Activated naive CD8-positive, alpha-beta T cell (primary cell): ENCODE measurements at regions not wholly inside any gene's neighbourhood (a gene's known extent, or its start where the extent isn't known, plus 50 kb on each side); places are given as distances from the start of the nearest gene placed in this dataset.
"Not testable (repeated sequence)": the region's sequence is repeated elsewhere in the genome, so short reads cannot be mapped to it uniquely, and the experiment has no call there.

Source experiments
- H3K27ac Mint-ChIP-seq: one replicate; pipeline ENCODE4 v1.8.0; 2021; ENCODE audit warnings: mixed read lengths
- H3K27me3 Mint-ChIP-seq: one replicate; pipeline ENCODE4 v1.8.0; 2021; ENCODE audit warnings: mixed read lengths
- H3K36me3 Mint-ChIP-seq: one replicate; pipeline ENCODE4 v1.8.0; 2021; ENCODE audit warnings: mixed read lengths
- H3K4me1 Mint-ChIP-seq: one replicate; pipeline ENCODE4 v1.8.0; 2021; ENCODE audit warnings: low read depth, mixed read lengths
- H3K4me3 Mint-ChIP-seq: one replicate; pipeline ENCODE4 v1.8.0; 2021; ENCODE audit warnings: mild to moderate bottlenecking, mixed read lengths
- H3K9me3 Mint-ChIP-seq: one replicate; pipeline ENCODE4 v1.8.0; 2021; ENCODE audit warnings: low read depth, mixed read lengths

GRCh38 chr2:95654897-95655296, 63.1 kb downstream of the TRIM43 start:
- not testable (repeated sequence) for H3K27ac Mint-ChIP-seq, H3K9me3 Mint-ChIP-seq, H3K36me3 Mint-ChIP-seq, H3K27me3 Mint-ChIP-seq, H3K4me1 Mint-ChIP-seq, H3K4me3 Mint-ChIP-seq

GRCh38 chr2:95656553-95656952, 64.8 kb downstream of the TRIM43 start:
- H3K36me3 Mint-ChIP-seq, H3K9me3 Mint-ChIP-seq, H3K4me1 Mint-ChIP-seq, H3K27me3 Mint-ChIP-seq, H3K27ac Mint-ChIP-seq, H3K4me3 Mint-ChIP-seq: not testable (repeated sequence)

- H3K36me3 Mint-ChIP-seq, H3K9me3 Mint-ChIP-seq, H3K4me1 Mint-ChIP-seq, H3K27ac Mint-ChIP-seq, H3K27me3 Mint-ChIP-seq, H3K4me3 Mint-ChIP-seq: not testable (repeated sequence)
Measured at GRCh38 chr2:95657937-95658336, 66.1 kb downstream of the TRIM43 start.

GRCh38 chr2:95660766-95661562, 69.2 kb downstream of the TRIM43 start:
- H3K4me3 Mint-ChIP-seq, H3K36me3 Mint-ChIP-seq, H3K27me3 Mint-ChIP-seq, H3K27ac Mint-ChIP-seq, H3K9me3 Mint-ChIP-seq, H3K4me1 Mint-ChIP-seq: not testable (repeated sequence)

GRCh38 chr2:95663471-95664441, 72.0 kb downstream of the TRIM43 start:
- H3K4me1 Mint-ChIP-seq, H3K36me3 Mint-ChIP-seq, H3K9me3 Mint-ChIP-seq, H3K4me3 Mint-ChIP-seq, H3K27ac Mint-ChIP-seq, H3K27me3 Mint-ChIP-seq: not testable (repeated sequence)

GRCh38 chr2:95666636-95667035, 74.8 kb downstream of the TRIM43 start:
- H3K27ac Mint-ChIP-seq, H3K4me3 Mint-ChIP-seq, H3K36me3 Mint-ChIP-seq, H3K9me3 Mint-ChIP-seq, H3K27me3 Mint-ChIP-seq: not testable (repeated sequence)
- H3K4me1 Mint-ChIP-seq, result peaks cover 15% of the 10 kb centered on the region

GRCh38 chr2:95667480-95667879, 75.7 kb downstream of the TRIM43 start:
- H3K9me3 Mint-ChIP-seq, result no peaks in the 10 kb centered on the region
- no peak overlapping the region for H3K4me3 Mint-ChIP-seq
- H3K36me3 Mint-ChIP-seq, result no peaks in the 10 kb centered on the region
- peaks cover 15% of the 10 kb centered on the region for H3K4me1 Mint-ChIP-seq
- no peaks in the 10 kb centered on the region for H3K27me3 Mint-ChIP-seq
- no peak overlapping the region for H3K27ac Mint-ChIP-seq

GRCh38 chr2:95668934-95669333, 77.1 kb downstream of the TRIM43 start:
- H3K4me3 Mint-ChIP-seq, H3K9me3 Mint-ChIP-seq, H3K27me3 Mint-ChIP-seq, H3K27ac Mint-ChIP-seq, H3K36me3 Mint-ChIP-seq: not testable (repeated sequence)
- H3K4me1 Mint-ChIP-seq, result peaks cover 15% of the 10 kb centered on the region

- no peaks in the 10 kb centered on the region for H3K36me3 Mint-ChIP-seq
- H3K4me1 Mint-ChIP-seq, result peaks cover 15% of the 10 kb centered on the region
- H3K4me3 Mint-ChIP-seq, result no peak overlapping the region
- H3K27ac Mint-ChIP-seq, result no peak overlapping the region
- H3K27me3 Mint-ChIP-seq, result peaks cover 2% of the 10 kb centered on the region
- no peaks in the 10 kb centered on the region for H3K9me3 Mint-ChIP-seq
Measured at GRCh38 chr2:95669441-95669991, 77.7 kb downstream of the TRIM43 start.

- no peak overlapping the region for H3K27ac Mint-ChIP-seq
- peaks cover 2% of the 10 kb centered on the region for H3K27me3 Mint-ChIP-seq
- no peaks in the 10 kb centered on the region for H3K36me3 Mint-ChIP-seq
Measured at GRCh38 chr2:95670167-95670566, 78.4 kb downstream of the TRIM43 start.

GRCh38 chr2:95670686-95671085, 78.9 kb downstream of the TRIM43 start:
- Mint-ChIP-seq H3K27ac (no peak overlapping the region), H3K9me3 (no peaks in the 10 kb centered on the region), H3K27me3 (peaks cover 2% of the 10 kb centered on the region), H3K4me3 (no peak overlapping the region), H3K36me3 (no peaks in the 10 kb centered on the region), H3K4me1 (peaks cover 15% of the 10 kb centered on the region)

More at GRCh38 chr2:95670167-95670566, 78.4 kb downstream of the TRIM43 start:
- no peak overlapping the region for H3K4me3 Mint-ChIP-seq
- H3K4me1 Mint-ChIP-seq, result peaks cover 15% of the 10 kb centered on the region
- H3K9me3 Mint-ChIP-seq, result no peaks in the 10 kb centered on the region

- H3K27ac Mint-ChIP-seq, H3K4me3 Mint-ChIP-seq, H3K9me3 Mint-ChIP-seq, H3K27me3 Mint-ChIP-seq, H3K36me3 Mint-ChIP-seq: not testable (repeated sequence)
- H3K4me1 Mint-ChIP-seq, result peaks cover 15% of the 10 kb centered on the region
Measured at GRCh38 chr2:95671171-95671570, 79.4 kb downstream of the TRIM43 start.

GRCh38 chr2:95671992-95672391, 80.2 kb downstream of the TRIM43 start:
- not testable (repeated sequence) for H3K27me3 Mint-ChIP-seq

GRCh38 chr2:95672500-95672899, 80.7 kb downstream of the TRIM43 start:
- H3K27ac Mint-ChIP-seq, H3K9me3 Mint-ChIP-seq, H3K27me3 Mint-ChIP-seq, H3K36me3 Mint-ChIP-seq, H3K4me3 Mint-ChIP-seq: not testable (repeated sequence)
- H3K4me1 Mint-ChIP-seq, result peaks cover 15% of the 10 kb centered on the region

More at GRCh38 chr2:95671992-95672391, 80.2 kb downstream of the TRIM43 start:
- H3K4me1 Mint-ChIP-seq, result peaks cover 15% of the 10 kb centered on the region
- not testable (repeated sequence) for H3K27ac Mint-ChIP-seq, H3K4me3 Mint-ChIP-seq, H3K36me3 Mint-ChIP-seq, H3K9me3 Mint-ChIP-seq

- H3K27me3 Mint-ChIP-seq, result peaks cover 2% of the 10 kb centered on the region
- H3K4me3 Mint-ChIP-seq, result no peak overlapping the region
- no peaks in the 10 kb centered on the region for H3K9me3 Mint-ChIP-seq
- peaks cover 4% of the 10 kb centered on the region for H3K4me1 Mint-ChIP-seq
- no peaks in the 10 kb centered on the region for H3K36me3 Mint-ChIP-seq
- no peak overlapping the region for H3K27ac Mint-ChIP-seq
Measured at GRCh38 chr2:95674186-95674585, 82.4 kb downstream of the TRIM43 start.
